ENCODE measurements at regions not wholly inside any gene's neighbourhood (a gene's known extent, or its start where the extent isn't known, plus 50 kb on each side); places are given as distances from the start of the nearest gene placed in this dataset.

- Histone ChIP-seq H3K27ac (no peak overlapping the region), H3K36me3 (ENCODE audit: insufficient read depth, low read length) (no peaks in the 10 kb centered on the region), H3K9me3 (ENCODE audit: low read depth, low read length) (no peaks in the 10 kb centered on the region), H3K9ac (ENCODE audit: insufficient read length) (no peak overlapping the region), H3K4me3 (no peak overlapping the region)
- TF ChIP-seq POLR2AphosphoS5 (IDR thresholded peaks at IDR 0.05; ENCODE audit: borderline replicate concordance, low read depth, low read length) = no peak
- no peak for TF ChIP-seq FOXP2 (optimal IDR thresholded peaks at IDR 0.05; ENCODE audit: control extremely low read depth, extremely low read length, insufficient read depth)
- TF ChIP-seq EZH2 (IDR thresholded peaks at IDR 0.05) = no peak
- DNase-seq (ENCODE audit: low read depth, low spot score) = no peak
Measured at GRCh38 chr6:4671587-4672115, 104.6 kb upstream of the CDYL start.

GRCh38 chr6:4670824-4671409, 105.3 kb upstream of the CDYL start:
- no peak for TF ChIP-seq FOXP2 (optimal IDR thresholded peaks at IDR 0.05; ENCODE audit: control extremely low read depth, extremely low read length, insufficient read depth)
- no peak for TF ChIP-seq POLR2AphosphoS5 (IDR thresholded peaks at IDR 0.05; ENCODE audit: borderline replicate concordance, low read depth, low read length)
- no peak for TF ChIP-seq EZH2 (IDR thresholded peaks at IDR 0.05)
- no peak for DNase-seq (ENCODE audit: low read depth, low spot score)
- Histone ChIP-seq H3K4me3 (no peak overlapping the region), H3K9me3 (ENCODE audit: low read depth, low read length) (no peaks in the 10 kb centered on the region), H3K9ac (ENCODE audit: insufficient read length) (no peak overlapping the region), H3K27ac (no peak overlapping the region), H3K36me3 (ENCODE audit: insufficient read depth, low read length) (no peaks in the 10 kb centered on the region)

- TF ChIP-seq FOXP2 (optimal IDR thresholded peaks at IDR 0.05; ENCODE audit: control extremely low read depth, extremely low read length, insufficient read depth) (no peak), EZH2 (IDR thresholded peaks at IDR 0.05) (no peak), POLR2AphosphoS5 (IDR thresholded peaks at IDR 0.05; ENCODE audit: borderline replicate concordance, low read depth, low read length) (no peak)
- H3K9ac ChIP-seq (ENCODE audit: insufficient read length) = no peak overlapping the region
Measured at GRCh38 chr6:4670290-4670689, 105.9 kb upstream of the CDYL start.

GRCh38 chr6:4668271-4669179, 107.7 kb upstream of the CDYL start:
- TF ChIP-seq FOXP2 (optimal IDR thresholded peaks at IDR 0.05; ENCODE audit: control extremely low read depth, extremely low read length, insufficient read depth) = no peak
- no peak for TF ChIP-seq EZH2 (IDR thresholded peaks at IDR 0.05)
- no peak for TF ChIP-seq POLR2AphosphoS5 (IDR thresholded peaks at IDR 0.05; ENCODE audit: borderline replicate concordance, low read depth, low read length)
- Histone ChIP-seq H3K36me3 (ENCODE audit: insufficient read depth, low read length) (no peaks in the 10 kb centered on the region), H3K9ac (ENCODE audit: insufficient read length) (no peak overlapping the region), H3K9me3 (ENCODE audit: low read depth, low read length) (no peaks in the 10 kb centered on the region), H3K27ac (no peak overlapping the region), H3K4me3 (no peak overlapping the region)
- DNase-seq (ENCODE audit: low read depth, low spot score) = no peak

More at GRCh38 chr6:4670290-4670689, 105.9 kb upstream of the CDYL start:
- Histone ChIP-seq H3K27ac (no peak overlapping the region), H3K36me3 (ENCODE audit: insufficient read depth, low read length) (no peaks in the 10 kb centered on the region), H3K4me3 (no peak overlapping the region), H3K9me3 (ENCODE audit: low read depth, low read length) (no peaks in the 10 kb centered on the region)
- no peak for DNase-seq (ENCODE audit: low read depth, low spot score)

GRCh38 chr6:4667591-4667990, 108.6 kb upstream of the CDYL start:
- no peak overlapping the region for H3K9ac ChIP-seq (ENCODE audit: insufficient read length)
- H3K9me3 ChIP-seq (ENCODE audit: low read depth, low read length) = no peaks in the 10 kb centered on the region
- no peaks in the 10 kb centered on the region for H3K36me3 ChIP-seq (ENCODE audit: insufficient read depth, low read length)
- TF ChIP-seq EZH2 (IDR thresholded peaks at IDR 0.05) = no peak
- H3K27ac ChIP-seq = no peak overlapping the region
- DNase-seq (ENCODE audit: low read depth, low spot score) = no peak
- H3K4me3 ChIP-seq = no peak overlapping the region

GRCh38 chr6:4666886-4667513, 109.2 kb upstream of the CDYL start:
- Histone ChIP-seq H3K4me3 (no peak overlapping the region), H3K27ac (no peak overlapping the region), H3K9ac (ENCODE audit: insufficient read length) (no peak overlapping the region), H3K36me3 (ENCODE audit: insufficient read depth, low read length) (no peaks in the 10 kb centered on the region), H3K9me3 (ENCODE audit: low read depth, low read length) (no peaks in the 10 kb centered on the region)
- DNase-seq (ENCODE audit: low read depth, low spot score) = no peak
- TF ChIP-seq EZH2 (IDR thresholded peaks at IDR 0.05) = no peak
- no peak for TF ChIP-seq FOXP2 (optimal IDR thresholded peaks at IDR 0.05; ENCODE audit: control extremely low read depth, extremely low read length, insufficient read depth)
- no peak for TF ChIP-seq POLR2AphosphoS5 (IDR thresholded peaks at IDR 0.05; ENCODE audit: borderline replicate concordance, low read depth, low read length)

- TF ChIP-seq FOXP2 (optimal IDR thresholded peaks at IDR 0.05; ENCODE audit: control extremely low read depth, extremely low read length, insufficient read depth) (no peak), POLR2AphosphoS5 (IDR thresholded peaks at IDR 0.05; ENCODE audit: borderline replicate concordance, low read depth, low read length) (no peak), EZH2 (IDR thresholded peaks at IDR 0.05) (no peak)
- no peak for DNase-seq (ENCODE audit: low read depth, low spot score)
- no peaks in the 10 kb centered on the region for H3K36me3 ChIP-seq (ENCODE audit: insufficient read depth, low read length)
Measured at GRCh38 chr6:4665489-4666417, 110.5 kb upstream of the CDYL start.

More at GRCh38 chr6:4665489-4666417, 110.5 kb upstream of the CDYL start:
- Histone ChIP-seq H3K9ac (ENCODE audit: insufficient read length) (no peak overlapping the region), H3K27ac (no peak overlapping the region), H3K9me3 (ENCODE audit: low read depth, low read length) (no peaks in the 10 kb centered on the region), H3K4me3 (no peak overlapping the region)

Measured in SK-N-MC (cell line).